Neural progenitor cell (in vitro differentiated cells): ENCODE measurements at regions not wholly inside any gene's neighbourhood (a gene's known extent, or its start where the extent isn't known, plus 50 kb on each side); places are given as distances from the start of the nearest gene placed in this dataset.
"Not testable (repeated sequence)": the region's sequence is repeated elsewhere in the genome, so short reads cannot be mapped to it uniquely, and the experiment has no call there.

Experiments used
- DNase-seq: peaks from one replicate; pipeline ENCODE4 v3.0.0-alpha.2; 2016; ENCODE audit warnings: low spot score
- H2AFZ ChIP-seq: fragments of 200-600 bp; sonication (generic); replicated peaks from 2 replicates; pipeline ENCODE4 v1.6.1; 2016; ENCODE audit warnings: antibody characterized with exemption
- H3F3A ChIP-seq: fragments of 200-600 bp; sonication (generic); 2 replicates; pipeline ENCODE4 v1.6.1; 2016; ENCODE audit warnings: antibody characterized with exemption, low read depth
- H3K27ac ChIP-seq: fragments of 200-600 bp; sonication (generic); 2 replicates; pipeline ENCODE4 v1.5.1; 2016; ENCODE audit warnings: mild to moderate bottlenecking
- H3K27me3 ChIP-seq: fragments of 200-600 bp; sonication (generic); 2 replicates; pipeline ENCODE4 v1.6.1; 2016; ENCODE audit warnings: mild to moderate bottlenecking, moderate library complexity
- H3K36me3 ChIP-seq: fragments of 200-600 bp; sonication (generic); 2 replicates; pipeline ENCODE4 v1.5.1; 2016
- H3K4me1 ChIP-seq: fragments of 200-600 bp; sonication (generic); 2 replicates; pipeline ENCODE4 v1.6.1; 2016; ENCODE audit warnings: mixed run types
- H3K4me2 ChIP-seq: fragments of 200-600 bp; sonication (generic); 2 replicates; pipeline ENCODE4 v1.6.1; 2016
- H3K4me3 ChIP-seq: fragments of 200-600 bp; sonication (generic); 2 replicates; pipeline ENCODE4 v1.5.1; 2016
- H3K79me2 ChIP-seq: fragments of 200-600 bp; sonication (generic); 2 replicates; pipeline ENCODE4 v1.6.1; 2016; ENCODE audit warnings: low read depth
- H3K9ac ChIP-seq: fragments of 200-600 bp; sonication (generic); 2 replicates; pipeline ENCODE4 v1.6.1; 2016
- H3K9me3 ChIP-seq: fragments of 200-600 bp; sonication (generic); 2 replicates; pipeline ENCODE4 v1.5.1; 2016; ENCODE audit warnings: low read depth
- H4K20me1 ChIP-seq: fragments of 200-600 bp; sonication (generic); 2 replicates; pipeline ENCODE4 v1.6.1; 2016; ENCODE audit warnings: low read depth
- H3K27ac Mint-ChIP-seq: 3 replicates; pipeline ENCODE4 v1.8.0; 2021; ENCODE audit warnings: mixed read lengths
- H3K27me3 Mint-ChIP-seq: 2 replicates; pipeline ENCODE4 v1.8.0; 2022; ENCODE audit warnings: low read depth, mild to moderate bottlenecking, inconsistent platforms, moderate library complexity, mixed read lengths; ENCODE audit not compliant: insufficient read depth
- H3K36me3 Mint-ChIP-seq: 3 replicates; pipeline ENCODE4 v1.8.0; 2021; ENCODE audit warnings: mixed read lengths
- H3K4me1 Mint-ChIP-seq: 3 replicates; pipeline ENCODE4 v1.8.0; 2021; ENCODE audit warnings: mixed read lengths
- H3K4me3 Mint-ChIP-seq: 3 replicates; pipeline ENCODE4 v1.8.0; 2021; ENCODE audit warnings: mild to moderate bottlenecking, moderate library complexity, mixed read lengths
- H3K9me3 Mint-ChIP-seq: 3 replicates; pipeline ENCODE4 v1.8.0; 2020; ENCODE audit warnings: mixed read lengths
- EZH2 ChIP-seq: fragments of 200-600 bp; sonication (generic); IDR thresholded peaks from 2 replicates; pipeline ENCODE4 v1.6.1; 2017; ENCODE audit warnings: antibody characterized with exemption, mild to moderate bottlenecking, moderate library complexity
- EZH2phosphoT487 ChIP-seq: fragments of 200-600 bp; sonication (generic); IDR thresholded peaks from 2 replicates; pipeline ENCODE4 v1.6.1; 2017; ENCODE audit warnings: antibody characterized with exemption
- TF ChIP-seq, protein P1 (sequence below): fragments of 200-600 bp; sonication (generic); IDR thresholded peaks from 2 replicates; pipeline ENCODE4 v1.5.1; 2017; ENCODE audit warnings: antibody characterized with exemption, mild to moderate bottlenecking

DNA sequence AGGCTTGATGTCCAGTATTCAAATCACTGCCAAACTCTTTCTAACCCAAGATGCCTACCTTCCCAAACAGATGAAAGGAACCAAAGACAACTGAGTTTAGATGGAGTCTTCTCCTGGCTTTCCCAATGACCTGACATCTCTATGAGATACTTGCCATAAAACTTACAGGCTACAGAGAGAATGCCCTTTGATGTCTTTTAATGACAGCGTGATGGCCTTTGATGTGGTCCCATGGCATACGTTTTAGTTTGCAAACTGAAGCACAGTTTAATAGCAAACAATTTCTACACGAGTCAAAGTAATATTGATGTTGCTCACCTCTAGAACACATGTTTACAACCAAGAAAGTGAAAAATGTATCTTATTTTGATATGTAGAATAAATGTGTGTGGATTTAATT is 73.2 kb downstream of the ZIC4 start:
- Histone ChIP-seq H3F3A (no peaks in the 10 kb centered on the region), H3K79me2 (no peaks in the 10 kb centered on the region), H3K4me1 (peaks cover 4% of the 10 kb centered on the region), H3K4me3 (no peak overlapping the region), H3K9me3 (no peaks in the 10 kb centered on the region), H2AFZ (no peak overlapping the region), H3K9ac (no peak overlapping the region), H3K36me3 (no peaks in the 10 kb centered on the region), H4K20me1 (no peaks in the 10 kb centered on the region), H3K4me2 (no peak overlapping the region), H3K27me3 (no peaks in the 10 kb centered on the region), H3K27ac (no peak overlapping the region)
- no peak overlapping the region for H3K4me3 Mint-ChIP-seq
- H3K4me1 Mint-ChIP-seq, result peaks cover 16% of the 10 kb centered on the region
- TF ChIP-seq EZH2 (no peak), EZH2phosphoT487 (no peak)
- H3K9me3 Mint-ChIP-seq, result no peaks in the 10 kb centered on the region
- H3K36me3 Mint-ChIP-seq, result peaks cover 2% of the 10 kb centered on the region
- no peaks in the 10 kb centered on the region for H3K27me3 Mint-ChIP-seq
- no peak for DNase-seq
- H3K27ac Mint-ChIP-seq, result no peak overlapping the region

DNA sequence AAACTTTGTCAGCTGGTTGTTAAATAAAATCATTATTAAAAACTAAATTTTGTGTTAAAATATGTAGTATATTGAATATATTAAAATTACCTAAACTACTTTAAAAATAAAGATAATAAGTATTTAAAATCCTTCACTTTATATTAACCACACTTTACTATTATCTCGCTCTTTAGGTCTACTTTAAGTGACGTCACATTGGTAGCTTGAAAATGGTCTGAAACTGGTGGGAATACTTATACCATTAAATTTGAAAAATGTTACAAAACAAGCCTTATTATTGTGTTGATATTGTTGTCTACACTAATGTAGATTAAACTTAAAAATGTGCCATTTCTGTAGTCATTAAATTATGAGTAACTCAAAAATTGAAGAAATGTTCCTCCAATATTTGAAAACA is 77.6 kb downstream of the ZIC4 start:
- DNase-seq, result no peak
- Histone ChIP-seq H3K79me2 (no peaks in the 10 kb centered on the region), H3K27ac (no peak overlapping the region), H3K9ac (no peak overlapping the region), H3K4me1 (no peaks in the 10 kb centered on the region), H2AFZ (no peak overlapping the region), H3K27me3 (no peaks in the 10 kb centered on the region), H3F3A (no peaks in the 10 kb centered on the region), H4K20me1 (no peaks in the 10 kb centered on the region), H3K36me3 (no peaks in the 10 kb centered on the region), H3K4me3 (no peak overlapping the region), H3K9me3 (no peaks in the 10 kb centered on the region), H3K4me2 (no peak overlapping the region)
- Mint-ChIP-seq H3K27ac (no peak overlapping the region), H3K27me3 (no peaks in the 10 kb centered on the region), H3K9me3 (no peaks in the 10 kb centered on the region), H3K36me3 (no peaks in the 10 kb centered on the region), H3K4me1 (peaks cover 11% of the 10 kb centered on the region), H3K4me3 (no peak overlapping the region)
- TF ChIP-seq, protein P1, sequence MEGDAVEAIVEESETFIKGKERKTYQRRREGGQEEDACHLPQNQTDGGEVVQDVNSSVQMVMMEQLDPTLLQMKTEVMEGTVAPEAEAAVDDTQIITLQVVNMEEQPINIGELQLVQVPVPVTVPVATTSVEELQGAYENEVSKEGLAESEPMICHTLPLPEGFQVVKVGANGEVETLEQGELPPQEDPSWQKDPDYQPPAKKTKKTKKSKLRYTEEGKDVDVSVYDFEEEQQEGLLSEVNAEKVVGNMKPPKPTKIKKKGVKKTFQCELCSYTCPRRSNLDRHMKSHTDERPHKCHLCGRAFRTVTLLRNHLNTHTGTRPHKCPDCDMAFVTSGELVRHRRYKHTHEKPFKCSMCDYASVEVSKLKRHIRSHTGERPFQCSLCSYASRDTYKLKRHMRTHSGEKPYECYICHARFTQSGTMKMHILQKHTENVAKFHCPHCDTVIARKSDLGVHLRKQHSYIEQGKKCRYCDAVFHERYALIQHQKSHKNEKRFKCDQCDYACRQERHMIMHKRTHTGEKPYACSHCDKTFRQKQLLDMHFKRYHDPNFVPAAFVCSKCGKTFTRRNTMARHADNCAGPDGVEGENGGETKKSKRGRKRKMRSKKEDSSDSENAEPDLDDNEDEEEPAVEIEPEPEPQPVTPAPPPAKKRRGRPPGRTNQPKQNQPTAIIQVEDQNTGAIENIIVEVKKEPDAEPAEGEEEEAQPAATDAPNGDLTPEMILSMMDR, result no peak
- TF ChIP-seq EZH2 (no peak), EZH2phosphoT487 (no peak)

DNA sequence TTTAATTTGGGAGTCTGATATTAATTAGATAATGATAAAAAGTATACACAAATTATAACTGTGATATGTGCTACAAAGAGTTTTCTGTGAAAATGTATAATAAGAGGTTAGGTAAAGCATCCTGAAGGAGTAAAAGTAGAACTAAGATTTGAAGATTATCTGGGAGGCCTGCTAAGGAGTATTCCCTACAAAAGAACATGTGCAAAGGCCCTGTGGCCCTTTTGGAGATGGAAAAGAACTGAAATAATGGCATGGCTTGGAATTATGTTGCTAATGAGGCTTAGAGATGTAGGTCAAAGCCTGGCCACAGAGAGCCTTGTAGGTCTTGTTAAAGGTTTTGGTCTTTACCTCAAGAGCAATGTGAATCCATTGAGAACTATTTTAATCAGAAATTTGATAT is 82.0 kb downstream of the ZIC4 start:
- H3F3A ChIP-seq, result no peaks in the 10 kb centered on the region
- H3K4me2 ChIP-seq, result no peak overlapping the region
- no peaks in the 10 kb centered on the region for H3K36me3 ChIP-seq
- no peaks in the 10 kb centered on the region for H3K9me3 ChIP-seq
- peaks cover 3% of the 10 kb centered on the region for H3K4me1 ChIP-seq
- Mint-ChIP-seq H3K27ac (no peak overlapping the region), H3K9me3 (no peaks in the 10 kb centered on the region), H3K4me1 (no peaks in the 10 kb centered on the region), H3K27me3 (peaks cover 2% of the 10 kb centered on the region), H3K4me3 (no peak overlapping the region), H3K36me3 (no peaks in the 10 kb centered on the region)
- no peak overlapping the region for H2AFZ ChIP-seq
- no peaks in the 10 kb centered on the region for H3K27me3 ChIP-seq
- no peaks in the 10 kb centered on the region for H4K20me1 ChIP-seq
- no peak for DNase-seq
- no peak overlapping the region for H3K9ac ChIP-seq
- H3K4me3 ChIP-seq, result no peak overlapping the region
- H3K27ac ChIP-seq, result no peak overlapping the region
- no peaks in the 10 kb centered on the region for H3K79me2 ChIP-seq
- TF ChIP-seq, protein P1, result no peak
- TF ChIP-seq EZH2phosphoT487 (no peak), EZH2 (no peak)

DNA sequence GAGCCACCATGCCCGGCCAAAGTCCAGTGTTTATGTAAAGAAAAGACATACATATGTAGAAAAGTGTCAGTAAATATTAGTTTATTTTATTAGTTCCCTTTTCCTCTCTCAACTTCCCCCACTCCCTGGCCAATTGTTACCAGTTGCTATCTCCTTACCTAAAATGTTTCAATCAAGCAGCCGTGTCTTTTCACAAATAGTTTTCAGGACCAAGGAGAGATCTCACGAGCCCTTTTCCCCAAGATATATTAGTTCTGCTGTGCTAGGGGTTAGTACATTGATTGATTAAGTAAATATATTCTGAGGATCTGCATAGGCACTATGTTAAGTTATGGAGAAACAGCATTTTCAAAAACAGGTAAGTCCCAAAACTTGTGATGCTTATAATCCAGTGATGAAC is 87.4 kb downstream of the ZIC4 start:
- peaks cover 4% of the 10 kb centered on the region for H3K27me3 Mint-ChIP-seq
- no peak overlapping the region for H3K4me3 Mint-ChIP-seq

DNA sequence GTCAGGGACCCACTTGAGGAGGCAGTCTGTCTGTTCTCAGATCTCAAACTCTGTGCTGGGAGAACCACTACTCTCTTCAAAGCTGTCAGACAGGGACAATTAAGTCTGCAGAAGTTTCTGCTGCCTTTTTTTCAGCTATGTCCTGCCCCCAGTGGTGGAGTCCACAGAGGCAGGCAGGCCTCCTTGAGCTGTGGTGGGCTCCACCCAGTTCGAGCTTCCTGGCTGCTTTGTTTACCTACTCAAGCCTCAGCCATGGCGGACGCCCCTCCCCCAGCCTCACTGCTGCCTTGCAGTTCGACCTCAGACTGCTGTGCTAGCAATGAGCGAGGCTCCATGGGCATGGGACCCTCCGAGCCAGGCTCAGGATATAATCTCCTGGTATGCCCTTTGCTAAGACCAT is 89.3 kb downstream of the ZIC4 start:
- H3K36me3 Mint-ChIP-seq, H3K9ac ChIP-seq, H2AFZ ChIP-seq, H3K27me3 ChIP-seq, H3K9me3 ChIP-seq, H3K4me3 Mint-ChIP-seq, H3K9me3 Mint-ChIP-seq, H3K36me3 ChIP-seq, H3K4me1 ChIP-seq, H3K4me2 ChIP-seq, H3K4me1 Mint-ChIP-seq, H3F3A ChIP-seq, H4K20me1 ChIP-seq, DNase-seq, H3K79me2 ChIP-seq, H3K4me3 ChIP-seq, H3K27ac Mint-ChIP-seq, H3K27ac ChIP-seq, H3K27me3 Mint-ChIP-seq: not testable (repeated sequence)

More for the DNA sequence above, 87.4 kb downstream of the ZIC4 start:
- no peak overlapping the region for H3K4me2 ChIP-seq
- H3F3A ChIP-seq, result no peaks in the 10 kb centered on the region
- H3K36me3 ChIP-seq, result no peaks in the 10 kb centered on the region
- no peaks in the 10 kb centered on the region for H3K4me1 Mint-ChIP-seq
- no peaks in the 10 kb centered on the region for H3K79me2 ChIP-seq
- no peak overlapping the region for H3K27ac ChIP-seq
- H2AFZ ChIP-seq, result no peak overlapping the region
- peaks cover 3% of the 10 kb centered on the region for H3K36me3 Mint-ChIP-seq
- no peak overlapping the region for H3K4me3 ChIP-seq
- H3K9me3 ChIP-seq, result no peaks in the 10 kb centered on the region
- H3K27ac Mint-ChIP-seq, result no peak overlapping the region
- H3K9ac ChIP-seq, result no peak overlapping the region
- H3K27me3 ChIP-seq, result no peaks in the 10 kb centered on the region
- TF ChIP-seq, protein P1, result no peak
- TF ChIP-seq EZH2phosphoT487 (no peak), EZH2 (no peak)
- H4K20me1 ChIP-seq, result no peaks in the 10 kb centered on the region
- no peak for DNase-seq
- peaks cover 4% of the 10 kb centered on the region for H3K9me3 Mint-ChIP-seq
- H3K4me1 ChIP-seq, result peaks cover 3% of the 10 kb centered on the region
